ENCODE measurements at regions not wholly inside any gene's neighbourhood (a gene's known extent, or its start where the extent isn't known, plus 50 kb on each side); places are given as distances from the start of the nearest gene placed in this dataset.

DNA sequence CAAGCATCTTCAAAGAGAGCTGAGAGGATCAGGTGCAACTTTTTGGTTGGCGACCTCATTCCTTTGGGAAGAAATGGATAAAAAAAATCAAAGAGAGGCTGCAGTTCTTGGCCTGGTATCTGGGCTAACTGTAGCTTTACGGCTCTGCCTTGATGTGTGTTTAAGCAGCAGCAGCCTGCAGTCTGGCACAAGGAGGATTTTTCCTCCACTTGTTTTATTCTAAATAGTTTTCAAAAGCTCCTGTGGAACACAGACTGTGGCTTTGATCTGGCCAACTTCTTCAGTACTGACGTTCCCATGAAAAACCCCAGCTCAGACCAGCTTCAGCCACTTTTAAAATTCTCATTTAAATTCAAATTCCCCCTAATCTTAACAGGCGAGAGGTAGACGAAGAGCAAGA, 137.3 kb downstream of the HDGFL1 start:
- TF ChIP-seq, protein P1, sequence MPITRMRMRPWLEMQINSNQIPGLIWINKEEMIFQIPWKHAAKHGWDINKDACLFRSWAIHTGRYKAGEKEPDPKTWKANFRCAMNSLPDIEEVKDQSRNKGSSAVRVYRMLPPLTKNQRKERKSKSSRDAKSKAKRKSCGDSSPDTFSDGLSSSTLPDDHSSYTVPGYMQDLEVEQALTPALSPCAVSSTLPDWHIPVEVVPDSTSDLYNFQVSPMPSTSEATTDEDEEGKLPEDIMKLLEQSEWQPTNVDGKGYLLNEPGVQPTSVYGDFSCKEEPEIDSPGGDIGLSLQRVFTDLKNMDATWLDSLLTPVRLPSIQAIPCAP (CRISPR knock-in tag; IDR thresholded peaks at IDR 0.05), result no peak
- TF ChIP-seq, protein P2, sequence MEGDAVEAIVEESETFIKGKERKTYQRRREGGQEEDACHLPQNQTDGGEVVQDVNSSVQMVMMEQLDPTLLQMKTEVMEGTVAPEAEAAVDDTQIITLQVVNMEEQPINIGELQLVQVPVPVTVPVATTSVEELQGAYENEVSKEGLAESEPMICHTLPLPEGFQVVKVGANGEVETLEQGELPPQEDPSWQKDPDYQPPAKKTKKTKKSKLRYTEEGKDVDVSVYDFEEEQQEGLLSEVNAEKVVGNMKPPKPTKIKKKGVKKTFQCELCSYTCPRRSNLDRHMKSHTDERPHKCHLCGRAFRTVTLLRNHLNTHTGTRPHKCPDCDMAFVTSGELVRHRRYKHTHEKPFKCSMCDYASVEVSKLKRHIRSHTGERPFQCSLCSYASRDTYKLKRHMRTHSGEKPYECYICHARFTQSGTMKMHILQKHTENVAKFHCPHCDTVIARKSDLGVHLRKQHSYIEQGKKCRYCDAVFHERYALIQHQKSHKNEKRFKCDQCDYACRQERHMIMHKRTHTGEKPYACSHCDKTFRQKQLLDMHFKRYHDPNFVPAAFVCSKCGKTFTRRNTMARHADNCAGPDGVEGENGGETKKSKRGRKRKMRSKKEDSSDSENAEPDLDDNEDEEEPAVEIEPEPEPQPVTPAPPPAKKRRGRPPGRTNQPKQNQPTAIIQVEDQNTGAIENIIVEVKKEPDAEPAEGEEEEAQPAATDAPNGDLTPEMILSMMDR (IDR thresholded peaks at IDR 0.05), result no peak
- TF ChIP-seq ZNF263 (CRISPR knock-in tag; IDR thresholded peaks at IDR 0.05; ENCODE audit: low read depth) (no peak), GABPB1 (CRISPR knock-in tag; IDR thresholded peaks at IDR 0.05) (no peak), ZBTB21 (CRISPR knock-in tag; IDR thresholded peaks at IDR 0.05; ENCODE audit: borderline replicate concordance) (no peak), E2F5 (CRISPR knock-in tag; IDR thresholded peaks at IDR 0.05) (no peak), ZNF416 (CRISPR knock-in tag; IDR thresholded peaks at IDR 0.05) (no peak), ZNF317 (CRISPR knock-in tag; IDR thresholded peaks at IDR 0.05; ENCODE audit: borderline replicate concordance, low read depth) (no peak), SMAD3 (CRISPR knock-in tag; IDR thresholded peaks at IDR 0.05; ENCODE audit: borderline replicate concordance) (no peak), TCF7 (CRISPR knock-in tag; IDR thresholded peaks at IDR 0.05; ENCODE audit: low read depth) (no peak)
- TF ChIP-seq, protein P3, sequence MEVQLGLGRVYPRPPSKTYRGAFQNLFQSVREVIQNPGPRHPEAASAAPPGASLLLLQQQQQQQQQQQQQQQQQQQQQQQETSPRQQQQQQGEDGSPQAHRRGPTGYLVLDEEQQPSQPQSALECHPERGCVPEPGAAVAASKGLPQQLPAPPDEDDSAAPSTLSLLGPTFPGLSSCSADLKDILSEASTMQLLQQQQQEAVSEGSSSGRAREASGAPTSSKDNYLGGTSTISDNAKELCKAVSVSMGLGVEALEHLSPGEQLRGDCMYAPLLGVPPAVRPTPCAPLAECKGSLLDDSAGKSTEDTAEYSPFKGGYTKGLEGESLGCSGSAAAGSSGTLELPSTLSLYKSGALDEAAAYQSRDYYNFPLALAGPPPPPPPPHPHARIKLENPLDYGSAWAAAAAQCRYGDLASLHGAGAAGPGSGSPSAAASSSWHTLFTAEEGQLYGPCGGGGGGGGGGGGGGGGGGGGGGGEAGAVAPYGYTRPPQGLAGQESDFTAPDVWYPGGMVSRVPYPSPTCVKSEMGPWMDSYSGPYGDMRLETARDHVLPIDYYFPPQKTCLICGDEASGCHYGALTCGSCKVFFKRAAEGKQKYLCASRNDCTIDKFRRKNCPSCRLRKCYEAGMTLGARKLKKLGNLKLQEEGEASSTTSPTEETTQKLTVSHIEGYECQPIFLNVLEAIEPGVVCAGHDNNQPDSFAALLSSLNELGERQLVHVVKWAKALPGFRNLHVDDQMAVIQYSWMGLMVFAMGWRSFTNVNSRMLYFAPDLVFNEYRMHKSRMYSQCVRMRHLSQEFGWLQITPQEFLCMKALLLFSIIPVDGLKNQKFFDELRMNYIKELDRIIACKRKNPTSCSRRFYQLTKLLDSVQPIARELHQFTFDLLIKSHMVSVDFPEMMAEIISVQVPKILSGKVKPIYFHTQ (CRISPR knock-in tag; IDR thresholded peaks at IDR 0.05), result no peak
